ENCODE measurements at regions not wholly inside any gene's neighbourhood (a gene's known extent, or its start where the extent isn't known, plus 50 kb on each side); places are given as distances from the start of the nearest gene placed in this dataset.
"Not testable (repeated sequence)": the region's sequence is repeated elsewhere in the genome, so short reads cannot be mapped to it uniquely, and the experiment has no call there.

DNA sequence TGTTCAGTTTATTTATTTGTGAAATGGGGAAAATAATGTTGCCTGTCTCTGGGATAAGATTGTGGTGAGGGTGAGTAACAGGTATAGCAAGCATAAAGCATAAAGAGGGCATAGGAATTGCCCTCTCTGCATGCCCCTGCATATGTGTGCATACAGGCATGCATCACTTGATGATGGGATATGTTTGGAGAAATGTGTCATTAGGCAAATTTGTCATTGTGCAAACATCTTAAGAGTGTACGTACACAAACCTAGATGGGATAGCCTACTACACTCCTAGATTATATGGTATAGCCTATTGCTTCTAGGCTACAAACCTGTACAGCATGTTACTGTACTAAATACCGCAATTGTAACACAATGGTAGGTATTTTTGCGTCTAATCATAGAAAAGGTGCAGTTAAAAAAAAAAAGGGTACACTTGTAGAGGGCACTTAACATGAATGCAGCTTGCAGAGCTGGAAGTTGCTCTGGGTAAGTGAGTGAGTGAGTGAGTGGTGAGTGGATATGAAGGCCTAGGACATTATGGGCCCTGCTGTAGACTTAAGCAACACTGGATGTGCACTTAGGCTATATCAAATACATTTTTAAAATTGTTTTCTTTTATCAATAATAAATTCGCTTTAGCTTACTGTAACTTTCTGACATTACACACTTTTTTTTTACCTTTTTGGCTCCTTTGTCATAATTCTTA, 386.5 kb upstream of the ANKRD30A start:
- H3K4me1 ChIP-seq (ENCODE audit: insufficient read depth, insufficient read length), result no peaks in the 10 kb centered on the region
- H3K9ac ChIP-seq (ENCODE audit: insufficient read length, low read depth), result no peak overlapping the region
- H3K36me3 ChIP-seq (ENCODE audit: insufficient read depth, insufficient read length, low read length), result no peaks in the 10 kb centered on the region
- H3K27me3 ChIP-seq (ENCODE audit: insufficient read depth, insufficient read length), result no peaks in the 10 kb centered on the region
- no peak overlapping the region for H3K4me3 ChIP-seq (ENCODE audit: insufficient read length, low read depth)
- TF ChIP-seq ZNF274 (IDR thresholded peaks at IDR 0.05; ENCODE audit: low read depth, low read length) (no peak), SUZ12 (IDR thresholded peaks at IDR 0.05; ENCODE audit: extremely low read depth, insufficient read depth, insufficient read length) (no peak), YY1 (IDR thresholded peaks at IDR 0.05; ENCODE audit: insufficient read depth, insufficient read length) (no peak)
- DNase-seq (ENCODE audit: low read depth, low spot score), result no peak
- H3K9me3 ChIP-seq (ENCODE audit: insufficient read depth, low read length), result no peaks in the 10 kb centered on the region

DNA sequence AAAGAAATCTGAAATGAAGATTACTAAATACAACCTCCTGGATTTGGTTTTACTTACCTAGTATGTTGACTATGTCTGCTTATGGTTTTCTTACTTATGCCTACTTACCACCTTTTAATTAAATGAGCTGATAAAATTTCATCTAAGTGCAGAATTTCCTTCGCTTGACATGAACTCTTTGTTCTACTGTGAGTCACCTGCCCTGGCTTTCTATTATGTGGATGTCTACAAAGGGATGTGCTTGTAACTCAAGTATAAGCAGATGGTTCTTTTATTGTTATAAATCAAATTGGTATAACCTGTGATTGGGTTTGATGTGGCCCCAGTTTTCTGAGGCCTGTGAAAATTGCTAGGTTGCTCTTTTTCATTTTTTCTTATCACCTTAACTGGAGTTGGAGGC, 389.1 kb upstream of the ANKRD30A start:
- Histone ChIP-seq H3K4me3 (ENCODE audit: insufficient read length, low read depth) (no peak overlapping the region), H3K4me1 (ENCODE audit: insufficient read depth, insufficient read length) (no peaks in the 10 kb centered on the region), H3K9ac (ENCODE audit: insufficient read length, low read depth) (no peak overlapping the region), H3K36me3 (ENCODE audit: insufficient read depth, insufficient read length, low read length) (no peaks in the 10 kb centered on the region), H3K9me3 (ENCODE audit: insufficient read depth, low read length) (no peaks in the 10 kb centered on the region), H3K27me3 (ENCODE audit: insufficient read depth, insufficient read length) (no peaks in the 10 kb centered on the region)
- TF ChIP-seq YY1 (IDR thresholded peaks at IDR 0.05; ENCODE audit: insufficient read depth, insufficient read length) (no peak), ZNF274 (IDR thresholded peaks at IDR 0.05; ENCODE audit: low read depth, low read length) (no peak), SUZ12 (IDR thresholded peaks at IDR 0.05; ENCODE audit: extremely low read depth, insufficient read depth, insufficient read length) (no peak)
- DNase-seq (ENCODE audit: low read depth, low spot score), result no peak

DNA sequence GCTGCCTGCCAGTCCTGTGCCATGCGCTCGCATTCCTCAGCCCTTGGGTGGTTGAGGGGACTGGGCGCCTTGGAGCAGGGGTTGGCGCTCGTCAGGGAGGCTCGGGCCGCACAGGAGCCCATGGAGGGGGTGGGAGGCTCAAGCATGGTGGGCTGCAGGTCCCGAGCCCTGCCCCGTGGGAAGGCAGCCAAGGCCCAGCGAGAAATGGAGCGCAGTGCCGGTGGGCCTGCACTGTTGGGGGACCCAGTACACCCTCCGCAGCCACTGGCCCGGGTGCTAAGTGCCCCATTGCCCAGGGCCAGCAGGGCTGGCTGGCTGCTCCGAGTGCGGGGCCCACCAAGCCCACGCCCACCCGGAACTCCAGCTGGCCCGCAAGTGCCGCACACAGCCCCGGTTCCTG, 390.8 kb upstream of the ANKRD30A start:
- H3K36me3 ChIP-seq (ENCODE audit: insufficient read depth, insufficient read length, low read length); H3K4me3 ChIP-seq (ENCODE audit: insufficient read length, low read depth); DNase-seq (ENCODE audit: low read depth, low spot score); H3K9ac ChIP-seq (ENCODE audit: insufficient read length, low read depth); H3K27me3 ChIP-seq (ENCODE audit: insufficient read depth, insufficient read length); H3K4me1 ChIP-seq (ENCODE audit: insufficient read depth, insufficient read length); H3K9me3 ChIP-seq (ENCODE audit: insufficient read depth, low read length): not testable (repeated sequence)

DNA sequence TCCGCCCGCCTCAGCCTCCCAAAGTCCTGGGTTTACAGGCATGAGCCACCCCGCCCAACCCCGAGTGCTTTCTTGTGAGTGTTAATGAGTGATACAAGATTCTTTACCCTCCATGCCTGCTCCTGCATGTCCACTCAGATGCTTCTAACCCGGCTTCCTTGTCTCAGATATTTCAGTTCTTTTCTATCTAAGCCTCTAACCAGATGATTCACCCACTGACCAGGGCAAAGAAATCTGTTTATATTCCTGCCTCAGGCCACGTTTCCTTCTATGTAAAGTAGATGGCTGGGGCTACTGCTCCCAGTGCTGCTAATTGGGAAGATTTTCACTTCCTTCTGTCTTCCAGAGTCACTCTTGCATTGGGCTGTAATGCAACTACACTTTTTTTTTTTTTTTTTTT, 395.1 kb upstream of the ANKRD30A start:
- no peaks in the 10 kb centered on the region for H3K4me1 ChIP-seq (ENCODE audit: insufficient read depth, insufficient read length)
- H3K9ac ChIP-seq (ENCODE audit: insufficient read length, low read depth), result no peak overlapping the region
- TF ChIP-seq ZNF274 (IDR thresholded peaks at IDR 0.05; ENCODE audit: low read depth, low read length), result no peak
- TF ChIP-seq YY1 (IDR thresholded peaks at IDR 0.05; ENCODE audit: insufficient read depth, insufficient read length), result no peak
- TF ChIP-seq SUZ12 (IDR thresholded peaks at IDR 0.05; ENCODE audit: extremely low read depth, insufficient read depth, insufficient read length), result no peak
- H3K27me3 ChIP-seq (ENCODE audit: insufficient read depth, insufficient read length), result no peaks in the 10 kb centered on the region
- H3K36me3 ChIP-seq (ENCODE audit: insufficient read depth, insufficient read length, low read length), result no peaks in the 10 kb centered on the region
- no peaks in the 10 kb centered on the region for H3K9me3 ChIP-seq (ENCODE audit: insufficient read depth, low read length)
- no peak overlapping the region for H3K4me3 ChIP-seq (ENCODE audit: insufficient read length, low read depth)
- DNase-seq (ENCODE audit: low read depth, low spot score), result no peak

DNA sequence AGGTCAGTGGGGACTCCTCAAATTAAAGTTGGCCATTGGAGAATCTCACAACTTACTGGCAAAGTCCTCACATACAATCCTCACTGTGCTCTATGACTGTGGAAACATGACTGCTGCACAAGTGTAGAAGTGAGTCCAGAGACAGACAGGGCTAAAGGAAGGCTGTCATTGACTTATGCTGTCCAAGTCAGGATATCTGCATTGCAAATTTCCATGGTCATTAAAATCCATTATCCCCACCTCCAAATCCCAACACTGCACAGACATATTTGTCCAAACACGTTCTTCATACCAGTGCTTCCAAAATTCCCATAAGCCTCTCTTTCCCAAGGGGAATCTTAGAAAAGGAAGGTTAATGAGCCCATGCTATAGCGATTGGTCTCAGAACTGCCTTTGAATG, 396.8 kb upstream of the ANKRD30A start:
- H3K4me1 ChIP-seq (ENCODE audit: insufficient read depth, insufficient read length), result no peaks in the 10 kb centered on the region
- no peaks in the 10 kb centered on the region for H3K9me3 ChIP-seq (ENCODE audit: insufficient read depth, low read length)
- TF ChIP-seq SUZ12 (IDR thresholded peaks at IDR 0.05; ENCODE audit: extremely low read depth, insufficient read depth, insufficient read length) (no peak), YY1 (IDR thresholded peaks at IDR 0.05; ENCODE audit: insufficient read depth, insufficient read length) (no peak), ZNF274 (IDR thresholded peaks at IDR 0.05; ENCODE audit: low read depth, low read length) (no peak)
- no peaks in the 10 kb centered on the region for H3K36me3 ChIP-seq (ENCODE audit: insufficient read depth, insufficient read length, low read length)
- no peak for DNase-seq (ENCODE audit: low read depth, low spot score)
- H3K4me3 ChIP-seq (ENCODE audit: insufficient read length, low read depth), result no peak overlapping the region
- H3K9ac ChIP-seq (ENCODE audit: insufficient read length, low read depth), result no peak overlapping the region
- no peaks in the 10 kb centered on the region for H3K27me3 ChIP-seq (ENCODE audit: insufficient read depth, insufficient read length)

DNA sequence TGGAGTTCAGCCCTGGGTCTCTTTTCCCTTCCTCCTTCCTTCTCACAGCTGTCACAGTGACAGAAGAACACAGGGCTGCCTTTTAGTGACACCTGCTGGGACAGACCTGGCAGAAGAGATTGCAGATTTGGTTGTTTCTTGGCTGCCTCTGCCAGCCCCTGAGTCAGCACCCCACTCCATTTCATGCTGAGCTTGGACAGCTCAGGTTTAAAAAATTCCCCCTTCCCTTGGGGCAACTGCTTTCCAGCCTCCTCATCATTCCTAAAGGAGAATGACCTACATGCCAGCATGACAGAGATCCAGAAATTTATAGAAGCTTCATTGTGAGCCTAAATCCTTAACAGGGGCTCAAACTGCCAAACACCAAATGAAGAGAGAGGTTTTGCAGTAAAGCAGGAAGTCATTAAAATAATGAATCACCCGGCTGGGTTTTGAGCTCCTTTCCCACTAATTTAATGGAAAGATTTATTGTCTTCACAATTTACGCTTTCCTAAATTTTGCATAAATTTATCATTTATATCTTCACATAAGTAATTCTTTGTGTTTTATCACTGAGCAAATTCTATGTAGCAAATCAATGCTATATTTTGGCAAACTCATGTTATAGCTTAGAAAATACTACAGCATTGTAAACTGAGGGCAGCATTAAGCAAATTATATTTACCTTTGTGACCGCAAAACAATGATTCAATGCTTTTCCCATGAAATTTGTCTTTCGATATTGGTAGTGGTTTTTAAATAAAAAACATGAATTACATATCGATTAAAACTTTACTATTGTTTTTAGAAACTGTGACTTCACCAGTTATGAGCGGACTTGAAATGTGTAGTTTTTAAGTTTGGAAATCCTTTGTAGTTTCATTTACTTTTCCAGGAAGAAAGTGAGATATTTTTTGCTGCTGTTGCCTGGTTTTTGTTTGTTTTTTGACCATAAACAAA, 399.5 kb upstream of the ANKRD30A start:
- Histone ChIP-seq H3K27me3 (ENCODE audit: insufficient read depth, insufficient read length) (no peaks in the 10 kb centered on the region), H3K4me3 (ENCODE audit: insufficient read length, low read depth) (no peak overlapping the region), H3K36me3 (ENCODE audit: insufficient read depth, insufficient read length, low read length) (no peaks in the 10 kb centered on the region), H3K9ac (ENCODE audit: insufficient read length, low read depth) (no peak overlapping the region), H3K9me3 (ENCODE audit: insufficient read depth, low read length) (no peaks in the 10 kb centered on the region), H3K4me1 (ENCODE audit: insufficient read depth, insufficient read length) (no peaks in the 10 kb centered on the region)
- DNase-seq (ENCODE audit: low read depth, low spot score), result peak; percentile 72
- no peak for TF ChIP-seq YY1 (IDR thresholded peaks at IDR 0.05; ENCODE audit: insufficient read depth, insufficient read length)

DNA sequence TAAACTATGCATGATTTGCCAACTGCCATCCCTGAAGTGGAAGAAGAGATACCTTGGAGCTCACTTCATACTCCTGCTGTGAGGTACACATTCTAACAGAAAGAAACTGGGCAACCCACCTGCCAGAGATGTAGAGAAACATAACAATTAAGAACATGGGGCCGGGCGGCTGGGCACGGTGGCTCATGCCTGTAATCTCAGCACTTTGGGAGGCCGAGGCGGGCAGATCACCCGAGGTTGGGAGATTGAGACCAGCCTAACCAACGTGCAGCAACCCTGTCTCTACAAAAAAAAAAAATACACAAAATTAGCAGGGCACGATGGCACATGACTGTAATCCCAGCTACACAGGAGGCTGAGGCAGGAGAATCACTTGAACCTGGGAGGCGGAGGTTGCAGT, 402.6 kb upstream of the ANKRD30A start:
- Histone ChIP-seq H3K27me3 (ENCODE audit: insufficient read depth, insufficient read length) (no peaks in the 10 kb centered on the region), H3K9ac (ENCODE audit: insufficient read length, low read depth) (no peak overlapping the region), H3K9me3 (ENCODE audit: insufficient read depth, low read length) (no peaks in the 10 kb centered on the region), H3K36me3 (ENCODE audit: insufficient read depth, insufficient read length, low read length) (no peaks in the 10 kb centered on the region), H3K4me3 (ENCODE audit: insufficient read length, low read depth) (no peak overlapping the region), H3K4me1 (ENCODE audit: insufficient read depth, insufficient read length) (no peaks in the 10 kb centered on the region)
- DNase-seq (ENCODE audit: low read depth, low spot score), result no peak
- TF ChIP-seq ZNF274 (IDR thresholded peaks at IDR 0.05; ENCODE audit: low read depth, low read length) (no peak), SUZ12 (IDR thresholded peaks at IDR 0.05; ENCODE audit: extremely low read depth, insufficient read depth, insufficient read length) (no peak), YY1 (IDR thresholded peaks at IDR 0.05; ENCODE audit: insufficient read depth, insufficient read length) (no peak)

All from NT2/D1 (cell line).